ENCODE measurements at regions not wholly inside any gene's neighbourhood (a gene's known extent, or its start where the extent isn't known, plus 50 kb on each side); places are given as distances from the start of the nearest gene placed in this dataset.
"Not testable (repeated sequence)": the region's sequence is repeated elsewhere in the genome, so short reads cannot be mapped to it uniquely, and the experiment has no call there.

DNA sequence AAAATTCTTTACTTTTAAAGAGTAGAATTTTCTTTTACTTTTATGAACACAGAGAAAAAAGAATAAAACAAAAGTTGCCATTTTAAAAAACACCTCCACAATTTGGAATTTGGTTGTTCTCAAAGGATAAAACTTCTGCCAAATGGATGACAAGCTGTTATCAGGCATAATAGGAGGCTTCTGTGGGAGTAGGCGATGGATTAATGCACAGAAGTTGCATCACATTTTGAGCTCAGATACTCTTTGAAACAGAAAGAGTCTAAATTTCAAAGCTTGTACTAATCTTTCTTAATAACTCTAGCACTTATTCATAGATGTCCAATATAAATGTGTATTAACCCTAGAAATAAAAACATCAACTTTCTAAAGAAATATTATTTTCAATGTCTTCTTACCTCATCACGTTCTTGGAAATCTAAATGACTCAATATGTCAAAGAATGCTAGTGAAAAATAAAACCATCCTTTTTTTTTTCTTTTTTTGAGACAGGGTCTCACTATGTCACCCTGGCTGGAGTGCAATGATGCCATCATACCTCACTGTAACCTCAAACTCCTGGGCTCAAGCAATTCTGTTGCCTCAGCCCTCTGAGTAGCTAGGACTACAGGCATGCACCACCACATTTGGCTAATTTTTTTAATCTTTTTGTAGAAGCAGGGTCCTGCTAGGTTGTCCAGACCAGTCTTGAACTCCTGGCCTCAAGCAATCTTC lies 112.8 kb upstream of the USP25 start:
- DNase-seq (ENCODE audit: low spot score): no peak
- intact Hi-C loops (cut with DNase I): no loop called here

DNA sequence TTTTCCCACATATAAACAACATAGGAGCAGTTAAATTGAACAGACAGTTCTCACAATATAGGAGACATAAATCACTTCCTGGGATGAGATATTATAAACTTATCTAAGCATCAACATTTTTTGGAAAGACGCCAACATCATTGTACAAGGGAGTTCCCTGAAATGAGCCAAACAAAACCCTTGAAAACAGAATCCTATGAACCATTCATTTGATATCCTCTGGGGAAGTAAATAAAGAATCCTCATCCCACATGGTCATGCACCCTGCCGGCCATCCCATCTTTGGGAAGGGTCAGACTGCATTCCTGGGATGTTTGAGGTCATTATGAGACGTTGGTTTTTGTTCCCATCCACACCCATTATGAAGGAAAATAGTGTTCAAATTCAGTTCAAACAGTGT lies 111.8 kb upstream of the USP25 start:
- DNase-seq (ENCODE audit: low spot score): no peak
- intact Hi-C loops (cut with DNase I): no loop called here

DNA sequence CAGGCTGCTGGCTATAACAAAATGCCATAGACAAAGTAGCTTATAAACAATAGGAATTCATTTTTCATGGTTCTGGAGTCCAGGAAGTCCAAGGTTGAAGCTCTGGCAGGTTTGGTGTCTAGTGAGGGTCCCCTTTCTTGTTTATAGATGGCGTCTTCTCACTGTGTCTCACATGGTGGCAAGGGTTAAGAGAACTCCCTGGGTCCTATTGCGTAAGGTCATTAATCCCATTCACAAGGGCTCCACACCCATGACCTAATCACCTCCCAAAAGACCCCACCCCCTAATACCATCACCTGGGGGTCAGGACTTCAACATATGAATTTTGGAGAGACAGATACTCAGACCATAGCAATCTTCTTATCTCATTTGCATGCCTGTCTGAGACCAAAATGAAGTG lies 108.9 kb upstream of the USP25 start:
- DNase-seq (ENCODE audit: low spot score): no peak
- intact Hi-C loops (cut with DNase I): no loop called here

DNA sequence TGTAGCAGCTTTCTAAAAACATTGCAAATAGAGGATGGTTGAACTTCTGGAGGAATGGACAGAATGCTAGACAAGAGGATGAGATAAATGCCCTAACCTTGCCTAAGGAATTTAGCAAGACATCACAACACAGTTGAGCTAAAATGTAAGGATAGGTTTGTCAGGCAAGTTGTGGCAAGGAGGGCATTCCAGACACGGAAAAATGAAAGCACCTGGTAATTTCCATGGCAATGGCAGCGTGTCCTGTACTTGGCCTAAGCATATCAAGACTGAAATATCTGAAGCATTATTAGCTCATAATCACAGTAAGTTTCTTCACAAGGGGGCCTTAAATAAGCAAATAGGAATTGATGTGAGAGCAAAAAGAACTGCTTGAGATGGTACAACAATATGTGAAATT lies 105.1 kb upstream of the USP25 start:
- intact Hi-C loops (cut with DNase I): no loop called here
- DNase-seq (ENCODE audit: low spot score): no peak

DNA sequence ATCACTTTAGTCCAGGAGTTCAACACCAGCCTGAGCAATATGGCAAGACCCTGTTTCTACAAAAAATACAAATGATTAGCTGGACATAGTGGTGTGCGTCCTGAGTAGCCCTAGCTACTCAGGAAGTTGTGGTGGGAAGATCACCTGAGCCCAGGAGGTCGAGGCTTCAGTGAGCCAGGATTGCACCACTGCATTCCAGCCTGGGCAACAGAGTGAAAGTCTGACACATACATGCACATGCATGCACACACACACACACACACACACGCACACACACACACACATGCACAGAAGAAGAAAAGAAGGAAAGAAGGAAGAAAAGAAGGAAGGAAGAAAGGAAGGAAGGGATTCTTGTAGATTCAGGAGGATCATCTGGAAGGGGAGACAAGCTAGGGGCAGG lies 104.4 kb upstream of the USP25 start:
- no peak for DNase-seq (ENCODE audit: low spot score)
- intact Hi-C loops (cut with DNase I): no loop called here

DNA sequence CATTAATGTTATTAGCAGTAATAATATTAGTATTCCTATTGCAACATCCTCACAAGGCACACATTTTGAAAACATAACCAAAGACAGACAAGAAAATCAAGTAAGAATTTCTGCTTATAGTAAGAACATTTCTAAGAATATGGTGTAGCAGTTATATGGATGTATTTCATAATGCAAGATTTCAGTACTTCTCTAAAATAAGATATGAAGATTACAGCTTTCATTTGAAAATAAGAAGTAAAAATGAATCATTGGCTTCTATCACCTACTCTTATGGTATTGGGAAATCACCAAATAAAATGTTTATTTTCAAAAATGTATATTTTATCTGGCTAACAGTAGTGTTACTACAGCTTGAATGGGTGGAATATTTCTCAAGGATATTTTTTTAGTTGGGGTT lies 103.8 kb upstream of the USP25 start:
- DNase-seq (ENCODE audit: low spot score): no peak
- intact Hi-C loops (cut with DNase I): no loop called here

DNA sequence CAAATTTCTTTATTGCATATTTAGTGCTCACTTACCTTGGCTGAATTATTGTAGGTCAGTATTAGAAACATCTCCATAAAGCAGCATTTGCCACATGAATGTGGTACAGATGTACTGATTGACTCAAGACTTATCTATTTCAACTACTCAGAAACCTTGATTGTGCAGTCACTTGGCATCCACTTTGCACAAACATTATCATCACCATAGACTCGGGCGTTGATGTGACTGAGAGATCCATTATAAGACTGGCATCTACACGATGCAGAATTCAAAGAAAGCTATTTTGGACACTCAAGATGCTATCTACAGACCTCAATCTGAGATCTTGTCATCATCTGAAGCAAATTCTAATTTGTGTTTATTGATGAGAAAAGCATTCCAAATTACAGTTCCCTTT lies 102.8 kb upstream of the USP25 start:
- DNase-seq (ENCODE audit: low spot score): no peak
- intact Hi-C loops (cut with DNase I): no loop called here

DNA sequence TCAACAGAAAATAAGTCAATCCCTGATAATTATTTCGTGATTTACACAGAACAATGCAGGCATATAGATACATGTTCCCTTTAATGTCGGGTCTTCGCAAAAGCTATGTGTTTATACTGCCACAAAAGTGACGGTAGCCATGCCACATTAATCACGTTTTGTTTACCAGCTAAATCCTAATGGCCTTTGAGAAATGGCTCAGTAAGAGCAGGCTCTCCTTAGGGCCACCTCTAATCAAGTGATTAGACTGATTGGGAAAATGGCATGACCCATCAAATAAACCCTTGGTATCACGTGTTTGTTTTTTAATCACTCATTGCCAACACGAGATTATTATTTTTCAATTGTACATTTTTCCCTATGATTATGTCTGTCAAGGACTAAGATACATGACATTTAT lies 102.0 kb upstream of the USP25 start:
- intact Hi-C loops (cut with DNase I): no loop called here
- DNase-seq (ENCODE audit: low spot score): no peak

DNA sequence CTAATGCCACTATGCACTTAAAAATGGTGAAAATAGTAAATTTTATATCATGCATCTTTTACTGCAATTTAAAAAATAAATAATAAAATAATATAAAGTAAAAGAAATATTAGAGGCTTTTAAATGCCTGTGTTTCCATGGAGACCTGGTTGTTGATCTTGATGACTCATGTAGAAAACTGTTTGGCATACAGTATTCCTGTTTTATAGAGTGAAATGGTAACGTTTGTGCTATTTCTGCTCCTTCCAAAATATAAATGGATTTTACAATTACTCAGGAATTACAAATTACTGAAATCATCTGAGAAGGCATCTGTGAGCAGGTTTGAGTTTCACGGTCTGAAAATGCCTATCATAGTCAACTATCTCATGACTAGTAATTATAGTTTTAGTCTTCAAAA lies 98.4 kb upstream of the USP25 start:
- intact Hi-C loops (cut with DNase I): no loop called here

DNA sequence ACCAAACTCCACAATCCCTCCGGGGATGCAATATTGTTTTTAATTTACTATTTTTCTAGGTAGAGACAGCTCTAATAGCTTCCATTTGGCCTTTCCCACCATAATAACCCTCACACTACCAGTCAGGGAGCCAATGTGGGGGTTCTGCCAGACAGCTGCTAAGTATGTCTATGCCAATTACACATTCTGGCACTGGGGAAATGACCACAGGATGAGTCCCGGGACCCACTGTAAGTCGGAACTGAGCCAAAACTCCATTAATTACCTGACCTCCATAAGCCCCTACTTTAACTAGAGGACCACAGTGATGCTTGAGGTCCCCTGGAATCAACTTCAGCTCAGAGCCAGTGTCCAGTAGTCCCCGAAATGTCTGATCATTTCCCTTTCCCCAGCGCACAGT lies 95.2 kb upstream of the USP25 start:
- intact Hi-C loops (cut with DNase I); DNase-seq (ENCODE audit: low spot score): not testable (repeated sequence)

More for the DNA sequence above, 98.4 kb upstream of the USP25 start:
- DNase-seq (ENCODE audit: low spot score): no peak

DNA sequence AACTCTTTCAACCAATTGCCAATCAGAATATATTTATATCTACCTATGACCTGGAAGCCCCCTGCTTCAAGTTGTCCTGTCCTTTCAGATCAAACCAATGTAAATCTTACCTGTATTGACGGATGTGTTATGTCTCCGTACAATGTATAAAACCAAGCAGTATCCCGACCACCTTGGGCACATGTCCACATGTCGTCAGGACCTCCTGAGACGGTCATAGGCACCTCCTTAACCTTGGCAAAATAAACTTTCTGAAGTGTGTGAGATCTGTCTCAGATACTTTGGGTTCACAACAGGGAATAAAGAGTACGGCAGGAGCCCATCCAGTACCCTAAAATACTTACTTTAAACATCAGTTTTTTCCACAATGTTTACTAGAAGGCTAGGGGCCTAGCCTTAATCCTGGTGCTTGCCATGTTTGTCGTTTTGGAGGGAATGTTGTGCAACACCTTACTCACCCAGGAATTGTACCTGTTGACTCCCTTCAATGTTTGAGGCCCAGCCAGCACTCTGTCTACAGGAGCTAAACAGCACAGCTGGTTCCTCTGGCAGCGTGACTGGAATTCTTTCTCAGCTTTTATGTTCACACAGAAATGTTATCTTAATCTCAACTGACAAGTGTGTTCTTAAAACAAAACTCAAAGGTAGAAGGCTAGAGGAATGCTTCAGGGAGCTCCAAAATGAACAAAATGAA lies 90.8 kb upstream of the USP25 start:
- DNase-seq (ENCODE audit: low spot score): no peak
- intact Hi-C loops (cut with DNase I): no loop called here

DNA sequence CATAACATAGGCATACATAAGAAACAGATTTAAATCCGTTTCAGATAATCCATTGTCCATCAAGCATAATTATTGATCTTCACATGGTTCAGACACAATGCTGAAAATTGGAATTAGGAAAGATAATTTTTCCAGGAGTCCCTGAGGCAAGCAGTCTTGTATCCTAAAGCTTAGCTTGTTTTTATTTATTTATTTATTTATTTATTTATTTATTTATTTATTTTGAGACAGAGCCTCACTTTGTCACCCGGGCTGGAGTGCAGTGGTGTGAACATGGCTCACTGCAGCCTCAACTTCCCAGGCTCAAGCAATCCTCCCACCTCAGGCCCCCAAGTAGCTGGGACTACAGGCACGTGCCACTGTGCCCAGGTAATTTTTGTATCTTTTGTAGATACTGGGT lies 89.7 kb upstream of the USP25 start:
- intact Hi-C loops (cut with DNase I); DNase-seq (ENCODE audit: low spot score): not testable (repeated sequence)

DNA sequence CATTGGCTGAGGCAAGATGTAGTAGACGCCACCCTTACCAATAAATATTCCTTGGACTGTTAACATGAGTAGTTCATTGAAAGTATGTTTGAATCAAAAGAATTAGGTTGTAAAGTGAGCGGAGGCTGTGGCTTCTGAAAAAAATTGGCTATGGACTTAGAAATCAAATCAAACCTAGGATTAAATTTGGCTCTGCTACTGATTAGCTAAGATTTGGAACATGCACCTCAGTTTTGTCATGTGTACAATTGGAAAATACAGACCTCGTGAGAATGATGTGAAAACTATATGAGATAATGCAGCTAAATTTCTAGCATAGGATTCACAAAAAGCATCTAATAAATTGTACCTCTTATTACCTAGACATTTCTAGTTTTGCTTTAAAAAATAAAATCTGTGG lies 85.3 kb upstream of the USP25 start:
- no peak for DNase-seq (ENCODE audit: low spot score)
- intact Hi-C loops (cut with DNase I): no loop called here

DNA sequence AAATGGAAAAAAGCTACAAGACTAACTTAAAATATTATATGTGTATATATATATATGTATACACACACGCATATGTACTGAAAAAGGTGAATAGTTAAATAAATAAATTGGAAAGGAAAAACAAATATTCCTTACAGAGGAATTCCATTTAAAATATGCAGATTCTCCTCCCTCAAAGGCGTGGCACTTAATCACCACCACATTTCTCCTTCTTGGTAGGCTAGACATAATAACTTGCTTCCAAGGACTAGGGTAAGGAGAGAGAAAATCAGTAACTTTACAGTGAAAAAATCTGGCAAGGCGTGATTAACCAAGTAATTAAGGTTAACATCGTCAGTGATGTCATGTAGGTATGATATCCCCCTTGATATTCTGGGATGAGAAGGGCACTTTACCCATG lies 84.0 kb upstream of the USP25 start:
- intact Hi-C loops (cut with DNase I): no loop called here
- no peak for DNase-seq (ENCODE audit: low spot score)

DNA sequence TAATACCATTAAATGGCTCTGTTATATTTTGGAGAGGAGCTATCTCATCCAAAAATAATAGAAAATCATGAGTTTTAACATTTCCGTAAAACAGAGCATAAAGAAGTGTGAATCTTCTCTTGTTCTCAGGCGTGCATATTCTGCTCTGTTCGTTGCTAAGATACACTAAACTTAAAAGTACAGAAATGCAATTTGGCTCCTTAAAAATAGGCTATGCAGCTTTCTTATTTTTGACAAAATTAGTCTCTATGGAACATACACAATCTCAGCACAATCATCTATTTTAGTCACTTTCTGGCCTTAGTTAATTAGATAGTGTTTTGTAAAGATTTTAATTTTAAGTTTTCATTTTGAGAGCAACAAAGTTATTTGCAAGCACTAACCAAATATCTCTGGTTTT lies 79.0 kb upstream of the USP25 start:
- DNase-seq (ENCODE audit: low spot score): no peak
- intact Hi-C loops (cut with DNase I): no loop called here

DNA sequence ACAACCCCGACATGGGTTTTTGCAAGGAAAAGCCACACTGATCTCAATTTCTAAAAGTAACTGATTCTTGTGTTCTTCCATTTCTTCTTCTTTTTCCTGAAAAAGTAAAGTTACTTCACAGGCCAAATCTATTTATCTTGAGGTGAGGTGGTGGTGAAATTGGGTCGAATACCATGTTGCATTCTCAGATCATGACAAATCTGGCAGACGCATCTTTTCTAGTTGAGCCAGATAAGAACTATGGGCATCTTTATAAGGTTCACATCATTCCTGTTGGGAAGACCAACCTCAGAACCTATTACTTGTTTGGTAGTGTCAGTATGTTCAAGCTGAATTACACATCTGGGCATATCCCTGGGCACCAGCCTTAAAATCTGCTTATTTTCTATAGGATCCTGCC lies 78.6 kb upstream of the USP25 start:
- DNase-seq (ENCODE audit: low spot score): no peak
- intact Hi-C loops (cut with DNase I): no loop called here

DNA sequence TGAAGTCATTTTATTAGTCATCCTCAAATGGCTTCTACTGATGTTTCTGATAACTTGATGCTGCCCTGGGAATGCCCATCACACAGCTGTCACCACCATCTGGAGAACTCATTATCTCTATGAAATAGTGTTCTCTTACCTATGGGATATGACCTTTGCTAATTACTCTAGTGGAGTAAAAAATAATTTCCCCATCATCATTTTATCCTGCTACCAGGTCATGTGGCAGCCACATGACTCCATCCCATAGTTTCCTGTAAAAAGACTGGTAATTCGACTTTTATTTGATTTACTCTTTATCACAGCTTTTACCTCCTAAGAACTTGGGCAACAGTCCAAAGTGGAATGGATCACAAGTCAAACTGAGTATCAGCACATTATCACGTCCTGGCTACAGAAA lies 76.1 kb upstream of the USP25 start:
- intact Hi-C loops (cut with DNase I): no loop called here
- DNase-seq (ENCODE audit: low spot score): no peak

DNA sequence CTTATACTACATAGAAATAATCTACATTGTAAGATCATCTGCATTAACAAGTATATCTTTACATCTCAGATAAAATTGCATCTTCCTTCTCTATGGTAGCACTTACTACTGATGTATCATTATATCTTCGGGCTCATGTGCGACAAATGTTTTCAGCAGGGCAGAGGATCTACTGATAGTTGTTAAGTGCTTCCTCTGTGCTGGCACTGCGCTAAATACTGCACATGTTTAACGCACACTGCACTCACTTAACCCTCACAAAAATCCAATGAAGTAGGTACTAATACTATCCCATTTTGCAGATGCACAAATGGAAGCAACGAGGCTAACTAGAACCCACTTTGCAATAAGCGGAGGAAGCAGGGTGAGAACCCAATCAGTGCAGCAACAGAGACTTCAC lies 75.6 kb upstream of the USP25 start:
- intact Hi-C loops (cut with DNase I): no loop called here
- no peak for DNase-seq (ENCODE audit: low spot score)

DNA sequence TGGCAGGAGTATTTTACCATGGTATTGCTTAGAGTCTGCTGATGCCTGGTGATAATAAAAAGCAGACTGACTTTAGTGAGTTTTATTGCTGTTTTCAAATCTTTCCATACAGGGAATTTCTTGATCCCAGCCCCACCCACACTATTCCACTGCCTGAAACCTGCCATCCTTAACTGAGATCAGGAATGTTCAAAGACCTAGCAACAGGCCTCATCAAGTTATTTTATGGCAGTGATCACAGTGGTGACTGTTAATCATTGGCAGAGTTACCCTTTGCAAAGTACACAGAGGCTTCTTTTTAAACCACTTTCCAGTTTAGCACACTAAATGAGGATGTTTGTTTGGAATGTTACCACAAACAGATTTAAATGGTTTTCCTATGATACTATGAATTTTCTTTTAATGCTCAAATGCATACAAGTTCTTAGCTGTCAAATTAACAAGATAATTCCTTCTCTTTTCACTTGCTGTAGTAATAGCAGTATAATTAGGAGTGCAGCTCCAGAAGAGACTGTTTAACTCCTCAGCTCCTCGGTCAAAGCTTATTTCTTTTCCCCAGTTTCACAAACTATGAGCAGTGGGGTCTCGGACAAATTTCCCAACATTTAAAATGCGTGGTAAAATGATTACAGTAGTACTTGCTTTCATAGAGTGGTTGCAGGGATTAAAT lies 69.9 kb upstream of the USP25 start:
- DNase-seq (ENCODE audit: low spot score): no peak
- intact Hi-C loops (cut with DNase I): no loop called here

DNA sequence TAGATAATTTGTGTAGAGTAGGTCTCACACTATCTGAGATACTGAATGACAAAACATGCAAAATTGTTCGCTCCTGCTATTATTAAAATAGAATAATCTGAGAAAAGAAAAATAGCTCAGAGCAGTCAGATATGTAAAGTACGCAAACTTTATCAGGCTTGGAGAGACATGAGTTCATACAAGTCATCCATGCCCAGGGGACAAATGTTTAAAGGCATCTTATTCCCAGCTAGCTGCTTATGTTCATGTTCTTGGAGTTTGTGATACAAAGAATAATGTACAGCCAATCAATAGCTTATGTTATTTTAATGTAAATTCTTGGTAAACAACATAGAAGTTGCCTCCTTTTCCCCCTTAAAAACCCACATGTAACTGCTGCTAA lies 69.4 kb upstream of the USP25 start:
- no peak for DNase-seq (ENCODE audit: low spot score)
- intact Hi-C loops (cut with DNase I): no loop called here

DNA sequence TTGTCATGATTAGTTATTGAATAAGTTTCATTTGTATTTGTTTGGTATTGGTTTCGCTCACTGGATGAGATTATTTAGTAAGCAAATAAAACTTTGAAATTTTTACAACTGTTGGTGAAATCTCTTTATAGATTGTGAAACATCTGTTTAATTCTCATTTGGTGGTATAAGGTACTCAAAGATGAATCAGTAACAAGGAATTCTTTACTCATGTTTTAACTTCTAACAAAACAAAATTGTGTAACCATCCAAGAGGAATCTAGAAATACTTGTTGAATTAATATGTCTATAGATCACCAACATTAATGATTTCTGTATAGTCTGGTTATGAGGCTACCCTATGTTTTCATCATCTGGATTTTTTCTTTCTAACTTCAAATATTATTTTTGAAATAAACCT lies 62.8 kb upstream of the USP25 start:
- DNase-seq (ENCODE audit: low spot score): no peak
- intact Hi-C loops (cut with DNase I): no loop called here
